ELR (cell line): ENCODE measurements at regions not wholly inside any gene's neighbourhood (a gene's known extent, or its start where the extent isn't known, plus 50 kb on each side); places are given as distances from the start of the nearest gene placed in this dataset.
"Not testable (repeated sequence)": the region's sequence is repeated elsewhere in the genome, so short reads cannot be mapped to it uniquely, and the experiment has no call there.

Source experiments
- DNase-seq: peaks from one replicate; pipeline ENCODE4 v3.0.0-alpha.2; 2015; ENCODE audit warnings: low read depth

DNA sequence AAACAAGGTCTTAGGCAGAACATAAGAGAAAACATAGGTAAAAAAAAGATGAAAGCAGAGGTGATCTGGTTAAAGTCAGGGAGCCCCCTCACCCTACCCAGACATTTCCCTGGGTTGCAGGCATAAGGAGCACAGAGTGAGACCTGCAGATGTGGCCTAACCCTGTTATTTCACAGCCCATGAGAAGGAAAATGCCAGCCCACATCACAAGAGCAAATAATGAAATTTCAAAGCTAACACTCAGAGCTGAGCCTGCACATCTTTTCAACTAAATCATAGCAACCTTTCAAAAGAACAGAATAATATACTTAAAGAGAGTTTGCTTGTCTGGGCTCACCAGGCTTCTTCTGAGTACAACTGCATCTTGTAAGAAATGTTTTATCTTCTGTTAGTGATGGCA lies 295.4 kb downstream of the RPAP3 start:
- no peak for DNase-seq

DNA sequence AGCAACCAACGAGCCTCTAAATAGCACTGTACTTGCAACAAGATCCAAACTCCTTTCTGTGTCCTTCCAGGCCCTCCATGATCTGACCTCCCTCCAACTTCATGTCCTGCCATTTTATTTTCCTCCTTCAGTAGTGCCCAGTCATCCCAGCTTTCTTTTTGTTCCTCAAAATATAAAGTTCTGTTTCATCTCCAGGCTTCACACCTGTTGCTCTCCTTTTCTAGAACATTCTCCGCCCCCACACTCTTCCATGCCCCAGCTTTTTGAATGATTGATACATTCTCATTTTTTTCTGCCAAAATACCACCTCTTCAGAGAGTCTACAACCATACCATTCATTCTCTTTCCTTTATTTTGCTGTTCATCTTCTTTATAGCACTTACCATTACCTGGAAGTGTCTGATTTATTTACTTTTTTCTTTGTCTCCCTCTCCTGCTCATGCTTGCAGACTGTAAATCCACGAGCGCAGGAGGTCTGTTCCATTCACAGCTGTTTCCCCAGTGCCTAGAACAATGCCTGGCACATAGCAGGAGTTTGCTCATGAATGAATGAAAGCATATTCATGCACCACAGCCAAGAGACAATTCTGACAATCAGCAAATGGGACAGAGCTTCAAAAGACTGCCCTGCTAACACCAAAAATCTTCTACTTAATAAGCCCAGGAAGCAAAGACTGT lies 296.4 kb downstream of the RPAP3 start:
- no peak for DNase-seq

DNA sequence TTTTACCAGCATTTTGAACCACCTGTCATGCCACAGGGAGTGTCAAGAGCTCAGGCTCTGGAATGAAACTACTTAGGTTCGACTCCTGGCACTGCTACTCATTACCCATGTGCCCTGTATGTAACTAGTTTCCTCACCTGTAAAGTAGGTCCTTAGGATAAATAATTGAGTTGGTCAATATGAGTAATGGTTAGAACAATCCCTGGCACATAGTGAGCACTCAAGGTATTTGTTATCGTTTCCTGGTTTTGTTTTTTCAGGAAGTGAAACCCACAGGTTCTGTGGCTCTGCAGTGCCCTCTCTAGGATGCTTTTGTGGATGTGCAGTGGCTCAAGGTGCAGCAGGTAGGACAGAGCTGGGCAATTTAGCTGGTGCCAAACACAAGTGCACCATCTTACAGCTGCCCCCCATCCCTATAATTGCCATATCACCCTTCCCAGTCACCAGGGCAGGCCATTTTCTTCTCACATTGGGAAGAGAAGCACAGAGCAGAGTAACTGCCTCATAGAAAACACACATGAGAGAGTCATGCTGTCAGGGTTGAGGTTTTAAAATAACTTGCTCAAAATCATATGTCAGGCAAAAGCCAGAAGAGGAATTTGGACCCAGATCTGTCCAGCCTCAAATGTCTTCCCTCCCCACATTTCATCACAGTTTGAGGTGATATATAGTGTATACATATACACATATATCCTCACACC lies 297.5 kb downstream of the RPAP3 start:
- DNase-seq = peak; percentile 20

DNA sequence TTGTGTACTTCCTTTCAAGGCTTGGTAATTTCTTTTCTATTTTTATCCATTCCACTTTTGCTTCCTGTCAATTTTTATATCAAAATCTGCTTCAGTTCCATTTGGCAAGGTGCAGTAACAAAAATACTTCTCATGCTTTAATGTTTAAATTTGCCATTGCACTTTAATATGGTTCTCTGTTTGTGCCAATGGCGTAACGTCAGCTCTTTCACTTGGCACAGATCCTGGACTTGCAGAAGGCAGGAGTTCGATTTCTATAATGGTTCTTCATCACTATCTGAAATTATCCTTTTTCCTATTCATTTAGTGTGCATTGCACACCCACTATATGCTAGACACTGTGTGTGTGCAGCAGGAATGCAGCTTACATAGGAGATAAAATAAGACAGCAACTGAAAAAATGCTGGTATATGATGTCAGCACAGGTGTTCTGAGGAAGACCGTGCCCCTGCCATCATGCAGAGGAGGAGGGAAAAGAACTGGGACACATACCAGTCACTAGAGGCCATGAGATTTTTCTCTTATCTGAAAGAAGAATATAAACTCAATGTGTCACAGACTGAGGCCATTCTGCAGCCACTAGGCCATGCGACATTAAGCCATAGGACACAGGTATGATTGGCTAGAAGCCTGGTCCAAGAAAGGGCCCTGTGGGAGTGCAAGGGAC lies 298.2 kb downstream of the RPAP3 start:
- no peak for DNase-seq

DNA sequence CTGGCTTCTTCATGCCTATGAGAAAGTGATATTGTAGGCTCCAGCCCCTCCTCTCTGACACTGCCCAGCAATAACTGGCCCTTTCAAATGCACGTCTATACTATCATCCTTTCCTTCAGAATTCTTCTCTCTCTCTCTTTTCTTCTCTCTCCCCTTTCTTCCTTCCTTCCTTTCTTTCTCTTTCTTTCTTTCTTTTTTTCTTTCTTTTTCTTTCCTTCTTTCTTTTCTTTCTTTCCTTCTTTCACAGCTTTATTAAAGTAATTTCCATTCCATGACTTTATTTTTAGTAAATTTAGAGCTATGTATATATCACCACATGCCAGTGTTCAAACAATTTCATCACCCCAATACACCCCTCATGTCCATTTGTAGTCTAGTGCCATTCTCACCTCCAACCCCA lies 302.1 kb downstream of the RPAP3 start:
- no peak for DNase-seq

DNA sequence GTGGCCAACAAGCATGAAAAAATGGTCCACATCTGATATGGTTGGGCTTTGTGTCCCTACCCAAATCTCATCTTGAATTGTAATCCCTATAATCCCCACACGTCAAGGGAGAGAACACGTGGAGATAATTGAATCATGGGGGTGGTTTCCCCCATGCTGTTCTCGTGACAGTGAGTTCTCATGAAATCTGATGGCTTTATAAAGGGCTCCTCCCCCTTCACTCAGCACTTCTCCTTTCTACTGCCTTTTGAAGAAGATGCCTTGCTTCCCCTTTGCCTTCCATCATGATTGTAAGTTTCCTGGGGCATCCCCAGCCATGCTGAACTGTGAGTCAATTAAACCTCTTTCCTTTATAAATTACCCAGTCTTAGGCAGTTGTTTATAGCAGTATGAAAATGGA lies 304.6 kb downstream of the RPAP3 start:
- DNase-seq = not testable (repeated sequence)

DNA sequence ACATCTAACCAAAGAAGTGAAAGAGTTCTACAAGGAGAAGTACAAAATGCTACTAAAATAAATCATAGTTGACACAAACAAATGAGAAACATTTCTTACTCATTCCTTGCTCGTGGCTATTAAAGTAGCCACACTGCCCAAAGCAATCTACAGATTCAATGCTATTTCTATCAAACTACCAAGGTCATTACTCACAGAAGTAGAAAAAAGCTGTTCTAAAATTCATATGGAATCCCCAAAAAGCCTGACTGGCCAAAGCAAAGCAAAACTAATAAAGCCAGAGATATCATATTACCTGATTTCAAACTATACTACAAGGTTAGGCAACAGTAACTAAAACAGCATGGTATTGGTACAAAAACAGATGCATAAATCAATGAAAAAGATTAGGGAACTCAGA lies 305.6 kb downstream of the RPAP3 start:
- peak; percentile 74 for DNase-seq

DNA sequence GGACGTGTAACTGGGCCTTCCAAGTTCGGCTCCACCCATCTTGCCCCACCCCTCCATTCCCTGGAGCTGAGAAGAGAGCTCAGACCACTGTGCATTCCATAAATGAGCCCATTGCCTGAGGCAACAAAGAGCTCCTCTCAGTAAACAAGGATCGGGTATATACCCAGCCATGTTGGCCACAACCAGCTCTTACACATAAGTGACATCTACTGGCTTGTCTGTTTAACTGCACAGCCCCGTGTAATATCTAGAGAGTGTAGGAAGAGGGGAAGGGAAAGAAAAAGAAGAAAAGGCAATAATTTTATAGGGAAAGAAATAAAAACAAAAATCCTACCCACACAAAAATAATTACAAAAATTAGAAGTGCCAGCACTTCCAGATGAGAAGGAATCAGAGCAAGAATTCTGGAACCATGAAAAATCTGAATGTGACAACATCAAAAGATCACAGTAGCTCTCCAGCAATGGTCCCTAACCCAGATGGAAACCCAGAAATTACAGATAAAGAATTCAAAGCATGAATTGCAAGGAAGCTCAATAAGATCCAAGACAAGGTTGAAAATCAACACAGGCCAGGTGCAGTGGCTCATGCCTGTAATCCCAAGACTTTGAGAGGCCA lies 308.1 kb downstream of the RPAP3 start:
- peak; percentile 93 for DNase-seq

DNA sequence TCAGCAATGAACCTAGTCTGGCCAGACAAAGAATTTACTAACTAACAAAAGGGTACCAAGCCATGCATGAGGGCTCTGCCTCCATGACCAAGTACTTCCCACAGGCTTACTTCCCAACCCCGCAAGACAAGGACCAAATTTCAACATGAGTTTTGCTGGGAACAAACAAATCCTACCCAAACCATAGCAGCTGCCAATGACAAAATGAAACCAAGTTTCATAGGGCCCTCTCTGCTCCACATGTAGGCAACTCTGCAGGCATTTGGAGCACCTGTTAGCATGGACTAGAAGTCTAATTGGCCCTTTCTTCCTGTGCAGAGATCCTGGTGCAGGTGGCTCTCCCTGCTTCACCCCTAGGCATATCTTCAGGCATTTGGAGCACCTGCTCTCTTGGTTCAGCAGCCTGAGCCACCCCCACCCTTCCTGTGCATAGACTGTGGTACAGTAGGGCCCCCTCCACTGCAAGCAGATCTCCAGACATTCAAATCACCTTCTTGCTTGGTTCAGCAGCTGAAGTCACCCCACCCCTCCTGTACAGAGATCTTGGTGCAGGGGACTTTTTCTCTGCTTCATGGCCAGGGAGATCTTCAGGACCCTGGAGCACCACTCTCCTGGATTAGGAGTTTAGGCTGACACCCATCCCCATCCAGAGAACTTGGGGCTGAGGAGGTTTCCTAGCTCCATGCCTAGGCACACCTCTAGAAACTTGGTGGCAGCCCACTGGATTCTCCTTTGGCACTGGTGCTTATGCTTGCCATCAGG lies 308.7 kb downstream of the RPAP3 start:
- no peak for DNase-seq

DNA sequence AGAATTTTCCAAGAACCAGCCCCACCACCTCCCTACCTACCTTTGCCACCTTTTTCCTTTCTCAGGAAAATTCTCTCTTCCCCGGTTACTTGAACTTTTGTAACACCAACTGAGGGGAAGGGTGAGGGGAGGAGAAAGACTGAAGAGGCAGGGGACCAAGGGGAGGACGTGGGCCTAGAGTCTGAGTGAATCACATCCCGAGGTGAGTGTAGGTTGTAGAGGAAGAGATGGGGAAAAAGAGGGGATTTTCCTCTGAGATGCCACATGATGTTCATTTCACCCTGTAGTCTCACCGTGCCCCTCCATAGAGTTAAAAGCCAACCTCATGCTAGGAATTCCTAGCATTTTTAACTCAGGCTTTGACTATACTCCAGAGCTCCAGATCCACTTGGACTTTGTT lies 311.8 kb downstream of the RPAP3 start:
- DNase-seq = peak; percentile 24

DNA sequence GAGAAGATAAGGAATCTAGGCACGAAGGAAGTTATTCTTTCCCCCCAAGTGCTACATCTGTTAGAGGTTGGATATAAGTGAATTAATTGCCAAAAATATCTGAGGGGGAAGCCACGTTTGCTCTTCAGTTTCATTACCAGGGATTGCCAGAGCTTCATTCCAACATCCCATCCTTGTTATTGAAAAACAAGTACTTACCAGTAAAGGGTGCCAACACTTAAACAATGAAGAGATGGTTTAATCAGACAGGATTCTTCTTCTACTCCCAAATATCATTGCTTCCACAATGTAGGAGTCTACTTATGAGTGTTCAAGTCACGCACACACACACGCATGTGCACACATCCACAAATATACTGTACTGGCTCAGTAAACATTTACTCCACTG lies 312.4 kb downstream of the RPAP3 start:
- no peak for DNase-seq

DNA sequence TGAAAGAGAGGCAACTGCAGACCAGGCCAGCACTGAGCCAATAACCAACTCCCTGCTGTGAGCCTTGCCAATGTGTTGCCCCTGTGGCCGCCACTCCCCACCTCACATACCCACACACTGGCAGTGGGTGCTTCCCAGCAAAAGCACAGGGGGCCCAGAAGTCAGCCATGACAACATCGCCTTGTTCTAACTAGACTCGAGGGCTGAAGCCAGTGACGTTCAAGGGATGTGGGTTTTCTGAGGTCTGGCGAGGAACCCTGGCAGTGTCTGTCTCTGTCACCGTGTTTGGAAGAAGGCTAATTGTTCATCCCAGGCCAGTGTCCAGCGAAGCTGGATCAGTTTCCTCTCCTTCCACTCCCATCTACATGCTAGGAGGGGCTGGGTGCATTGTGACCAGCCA lies 311.8 kb upstream of the AMIGO2 start:
- DNase-seq = no peak

DNA sequence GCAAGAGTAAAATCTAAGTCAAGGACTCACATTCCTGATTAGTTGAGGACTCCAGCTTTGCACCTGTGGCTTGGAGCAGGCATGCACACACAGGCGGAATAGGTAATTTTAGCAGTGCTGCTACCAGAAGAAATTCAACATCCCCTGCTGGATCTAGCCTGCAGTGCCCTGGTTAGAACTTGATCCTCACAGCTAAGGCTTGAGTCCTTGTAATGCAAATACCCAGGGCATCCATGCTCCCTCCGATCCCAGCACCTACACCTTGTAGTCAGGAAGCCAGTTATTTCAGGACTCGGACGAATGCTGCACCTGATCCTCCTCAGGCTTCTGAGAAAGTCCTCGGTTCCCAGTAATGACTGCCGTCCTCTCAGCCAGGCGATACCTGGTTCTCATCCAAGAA lies 309.0 kb upstream of the AMIGO2 start:
- DNase-seq = no peak

DNA sequence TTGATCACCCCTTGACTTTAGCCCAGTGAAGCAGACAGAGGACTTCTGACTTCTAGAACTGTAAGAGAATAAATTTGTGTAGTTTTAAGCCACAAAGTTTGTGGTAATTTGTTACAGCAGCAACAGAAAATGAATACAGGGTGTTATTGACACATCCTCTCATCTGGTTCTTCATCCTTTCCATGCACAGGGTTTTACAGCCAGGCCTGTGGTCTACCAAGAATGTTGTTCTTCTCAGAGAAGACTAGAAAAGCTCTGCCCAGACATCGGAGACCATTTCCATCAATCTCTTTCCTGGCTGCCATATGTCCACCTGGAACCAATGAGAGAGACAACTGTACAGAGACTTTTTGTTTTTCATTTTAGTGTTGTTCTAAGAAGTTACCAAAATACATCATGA lies 308.2 kb upstream of the AMIGO2 start:
- DNase-seq = no peak

DNA sequence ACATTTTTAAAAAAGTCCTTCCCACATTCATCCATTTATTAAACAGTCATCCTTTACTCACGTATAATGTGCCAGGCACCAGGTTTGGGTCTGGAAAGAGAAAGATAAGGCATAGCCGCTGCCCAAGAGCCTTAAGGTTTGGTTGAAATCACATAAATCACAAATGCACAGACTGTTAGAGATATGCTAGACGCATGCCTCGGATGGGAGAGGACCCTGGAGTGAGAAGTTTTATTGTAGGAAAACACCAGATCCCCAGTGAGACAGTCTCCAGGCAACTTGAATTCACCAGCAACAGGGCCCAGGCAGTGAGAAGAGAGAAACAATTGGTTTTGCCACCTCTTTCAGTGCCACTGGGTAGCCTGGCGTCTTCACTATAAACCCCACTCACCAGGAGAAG lies 305.9 kb upstream of the AMIGO2 start:
- DNase-seq = no peak

DNA sequence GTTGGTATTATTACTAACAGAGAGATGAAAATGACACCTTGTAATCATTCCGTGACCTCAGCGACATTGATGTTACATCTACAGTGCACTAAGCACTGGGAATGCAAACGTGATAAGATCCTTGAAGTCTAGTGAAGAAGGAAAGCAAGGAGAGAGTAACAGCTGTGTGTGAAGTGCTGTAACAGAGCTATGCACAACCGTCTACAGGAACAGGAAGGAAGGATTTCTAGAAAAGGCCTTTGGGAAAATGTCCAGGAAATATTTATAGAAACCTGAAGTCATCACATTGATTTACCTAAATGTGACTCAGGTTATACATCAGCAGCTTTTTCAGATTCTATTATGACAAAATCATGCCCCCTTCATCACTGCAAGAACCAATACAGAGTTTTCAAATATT lies 304.2 kb upstream of the AMIGO2 start:
- DNase-seq = peak; percentile 22

DNA sequence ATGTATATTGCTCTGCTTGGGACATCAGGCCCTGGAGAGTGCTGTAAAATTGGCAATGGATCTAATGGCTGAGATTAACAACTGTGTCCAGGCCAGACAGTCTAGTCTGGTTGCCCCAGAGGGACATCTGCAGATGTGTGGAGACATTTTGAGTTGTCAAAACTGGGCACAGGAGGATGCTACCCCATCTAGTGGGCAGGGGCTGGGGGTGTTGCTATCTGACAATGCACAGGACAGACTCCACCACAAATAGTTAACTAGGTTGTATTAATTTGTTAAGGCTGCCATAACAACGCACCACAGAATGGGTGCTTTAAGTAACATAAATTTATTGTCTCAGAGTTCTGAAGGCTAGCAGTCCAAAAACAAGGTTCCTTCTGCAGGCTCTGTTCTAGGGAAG lies 302.5 kb upstream of the AMIGO2 start:
- no peak for DNase-seq

DNA sequence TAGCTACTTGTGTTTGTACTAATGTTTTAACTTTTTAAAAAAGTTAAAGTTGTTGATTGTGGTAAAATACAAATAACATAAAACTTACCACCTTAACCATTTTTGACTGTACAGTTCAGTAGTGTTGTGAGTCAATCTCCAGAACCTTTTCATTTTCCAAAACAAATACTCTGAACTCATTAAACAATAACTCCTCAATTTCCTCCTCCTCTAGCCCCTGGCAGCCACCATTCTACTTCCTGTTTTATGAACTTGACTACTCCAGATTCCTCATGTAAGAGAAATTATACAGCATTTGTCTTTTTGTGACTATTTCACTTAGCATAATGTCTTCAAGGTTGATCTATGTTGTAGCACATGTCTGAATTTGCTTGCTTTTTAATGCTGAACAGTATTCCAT lies 299.1 kb upstream of the AMIGO2 start:
- DNase-seq = no peak

DNA sequence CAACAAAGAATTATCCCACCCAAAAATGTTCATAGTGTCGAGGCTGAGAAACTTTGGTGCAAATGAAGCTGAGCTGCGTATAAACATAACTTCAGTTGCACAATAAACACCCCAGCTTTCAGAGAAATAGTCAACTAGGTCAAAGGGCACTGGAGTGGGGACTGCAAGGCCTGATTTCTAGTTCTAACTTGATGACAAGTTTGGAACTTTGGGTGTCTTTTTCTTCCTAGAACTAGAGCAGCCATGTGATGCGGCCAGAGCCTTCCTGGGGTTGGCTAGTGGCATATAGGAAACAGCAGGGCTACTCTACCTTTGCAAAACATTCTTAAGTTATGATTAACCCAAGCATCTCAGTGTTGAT lies 298.4 kb upstream of the AMIGO2 start:
- DNase-seq = no peak

DNA sequence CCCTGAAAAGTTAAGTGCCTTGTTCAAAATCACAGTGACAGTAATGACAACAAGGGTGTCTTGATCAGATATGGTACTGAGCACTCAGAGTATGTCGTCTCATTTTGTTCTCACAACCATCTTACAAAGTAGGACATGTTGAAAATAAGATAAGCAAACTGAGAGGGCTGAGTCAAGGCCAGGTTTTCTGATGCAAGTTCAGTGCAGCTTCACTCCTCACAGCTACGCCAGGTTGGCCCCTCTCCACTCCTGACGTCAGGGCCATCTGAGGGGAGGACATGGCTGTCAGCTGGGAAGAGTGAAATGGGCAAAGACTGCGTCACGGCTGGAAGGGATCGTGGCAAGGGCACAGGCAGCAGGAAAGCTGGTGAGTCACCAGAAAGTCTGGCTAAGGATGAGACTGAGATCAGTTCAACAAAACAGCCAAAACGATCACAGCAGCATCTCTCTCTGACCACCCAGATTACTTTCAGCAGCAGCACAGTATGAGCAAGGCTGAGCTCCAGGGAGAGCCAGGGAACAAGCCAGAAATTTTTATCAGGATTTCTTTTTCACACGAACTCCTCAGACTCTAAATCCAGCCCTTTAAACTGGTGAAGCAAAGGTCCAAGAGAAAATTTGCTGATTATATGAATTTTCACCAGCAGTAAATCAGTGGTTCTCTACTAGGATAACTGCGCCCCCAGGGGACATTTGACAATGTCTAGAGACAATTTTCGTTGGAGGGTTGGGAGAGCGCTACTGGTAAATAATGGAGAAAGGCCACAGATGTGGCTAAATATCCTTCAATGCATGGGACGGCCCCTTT lies 297.9 kb upstream of the AMIGO2 start:
- peak; percentile 94 for DNase-seq

DNA sequence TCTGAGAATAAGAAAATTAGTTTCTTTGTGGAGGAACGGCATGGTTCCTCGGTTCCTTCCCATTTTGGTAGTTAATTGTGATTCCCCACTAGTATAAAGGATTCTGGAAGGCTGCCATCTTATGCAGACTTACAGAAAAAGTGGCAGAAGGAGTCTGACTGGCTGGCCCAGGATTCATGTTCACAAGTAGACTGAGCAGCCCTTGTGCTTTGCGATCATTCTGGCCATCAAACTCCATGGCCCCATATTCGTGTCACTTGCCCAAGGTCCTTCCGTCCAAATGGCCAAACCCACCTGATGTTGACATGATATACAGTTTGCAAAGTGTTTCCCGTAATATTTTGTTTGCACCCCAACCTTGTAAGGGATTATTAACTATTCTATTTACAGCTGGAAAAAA lies 297.2 kb upstream of the AMIGO2 start:
- DNase-seq = no peak
